Astrocyte (in vitro differentiated cells and primary cell): ENCODE measurements at regions not wholly inside any gene's neighbourhood (a gene's known extent, or its start where the extent isn't known, plus 50 kb on each side); places are given as distances from the start of the nearest gene placed in this dataset.

Experiments used
- CTCF ChIP-seq: IDR thresholded peaks from 2 replicates; pipeline ENCODE4 v1.5.1; 2011; ENCODE audit warnings: low read depth, mild to moderate bottlenecking, inconsistent platforms, low read length, moderate library complexity; ENCODE audit not compliant: insufficient read depth
- EZH2 ChIP-seq: IDR thresholded peaks from 2 replicates; pipeline ENCODE4 v1.6.1; 2012; ENCODE audit warnings: mild to moderate bottlenecking, low read length, inconsistent platforms; ENCODE audit not compliant: insufficient read depth

GRCh38 chr1:74857676-74858075 lies 124.7 kb downstream of the TYW3 start:
- TF ChIP-seq CTCF (no peak), EZH2 (no peak)
